ENCODE measurements at regions not wholly inside any gene's neighbourhood (a gene's known extent, or its start where the extent isn't known, plus 50 kb on each side); places are given as distances from the start of the nearest gene placed in this dataset.
"Not testable (repeated sequence)": the region's sequence is repeated elsewhere in the genome, so short reads cannot be mapped to it uniquely, and the experiment has no call there.

DNA sequence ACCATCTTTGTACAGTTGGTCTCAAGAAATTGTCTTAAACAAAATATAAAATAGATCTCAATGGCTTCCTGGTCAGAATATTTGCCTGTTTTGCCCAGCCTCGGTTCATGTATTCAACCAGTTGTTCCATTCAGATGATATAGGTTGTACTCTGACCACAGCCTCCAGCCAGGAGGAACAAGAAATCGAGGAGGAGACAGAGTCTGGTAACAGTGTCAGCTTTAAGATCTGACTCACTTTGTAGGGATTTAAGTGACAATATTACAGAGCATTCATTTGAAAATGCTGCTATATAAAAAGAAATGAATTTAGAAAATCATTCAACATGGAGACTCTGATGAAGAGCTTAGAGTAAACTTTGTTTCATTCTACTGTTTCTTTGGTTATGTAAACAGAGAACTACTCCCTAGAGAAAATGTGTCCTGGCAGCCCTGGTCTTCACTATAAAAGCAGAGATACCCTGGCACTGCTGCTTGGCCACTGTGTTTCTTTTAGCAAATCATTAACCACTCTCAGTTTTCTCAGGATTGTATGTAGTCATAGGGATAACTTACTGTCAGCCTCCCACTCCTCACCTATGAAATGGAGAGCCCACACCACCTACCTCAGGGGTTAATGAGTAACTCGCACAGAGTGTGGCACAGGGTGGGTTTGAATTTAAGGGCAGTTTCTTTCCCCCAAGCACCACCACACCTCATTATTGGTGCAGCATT is 53.5 kb downstream of the PAGE2 start:
- intact Hi-C loops (cut with DNase I), result no loop called here
- no peak for DNase-seq

DNA sequence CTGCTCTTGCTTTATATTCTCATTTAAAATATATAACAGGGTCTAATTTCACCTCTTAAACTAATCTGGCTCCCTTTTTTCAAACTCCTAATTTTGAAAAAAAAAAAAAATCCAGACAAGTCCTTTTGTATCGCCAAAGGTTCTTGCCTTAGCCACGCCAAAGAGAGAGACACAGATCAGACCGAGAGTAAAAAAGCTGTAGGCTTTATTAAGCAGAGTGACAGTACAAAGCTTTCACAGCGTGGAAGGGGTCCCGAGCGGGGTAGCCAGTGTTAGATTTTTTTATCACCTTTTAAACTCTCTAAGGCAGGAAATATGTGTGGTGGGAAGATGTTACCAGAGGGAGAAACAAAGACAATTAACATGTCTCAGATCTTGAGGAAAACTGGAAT is 54.1 kb downstream of the PAGE2 start:
- DNase-seq, result no peak

DNA sequence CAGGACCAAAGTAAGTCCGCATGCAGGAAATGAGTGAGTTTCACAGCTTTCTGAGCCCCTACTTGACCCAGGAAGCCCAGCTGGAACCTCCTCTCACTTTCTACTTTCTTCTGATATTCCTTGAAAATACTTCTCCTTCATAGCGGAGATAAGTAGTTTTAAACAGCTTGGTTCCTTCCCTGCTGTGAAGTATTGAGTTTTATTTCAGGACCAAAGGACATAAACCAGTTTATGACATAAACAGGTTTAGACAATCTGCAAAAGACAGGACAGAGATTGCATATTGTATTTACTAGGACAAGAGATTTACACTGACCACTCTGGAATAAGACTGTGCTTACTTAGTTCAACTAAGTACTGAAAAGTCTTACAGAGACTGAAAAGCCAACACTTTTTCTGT is 54.8 kb downstream of the PAGE2 start:
- intact Hi-C loops (cut with DNase I), result no loop called here
- DNase-seq, result no peak

More for the DNA sequence above, 54.1 kb downstream of the PAGE2 start:
- intact Hi-C loops (cut with DNase I), result no loop called here

DNA sequence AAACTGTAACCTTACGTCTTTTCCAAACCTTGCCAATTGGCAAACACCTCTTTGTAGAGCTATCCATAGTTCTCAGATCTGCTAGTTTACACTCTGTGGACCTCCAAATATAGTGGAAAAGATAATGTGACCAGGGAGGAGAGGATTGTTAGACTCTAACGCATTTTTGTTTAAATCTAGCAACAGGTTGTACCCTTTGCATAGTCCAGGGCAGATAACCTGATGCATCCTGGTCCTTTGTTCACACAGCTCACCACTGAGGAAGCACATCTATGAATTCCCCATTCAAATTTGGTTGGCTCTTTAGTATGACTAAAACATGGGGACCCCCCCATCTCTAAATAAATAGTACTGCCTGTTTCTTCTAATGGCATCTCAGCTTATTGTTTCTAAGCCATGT is 55.9 kb downstream of the PAGE2 start:
- intact Hi-C loops (cut with DNase I), result no loop called here
- no peak for DNase-seq

DNA sequence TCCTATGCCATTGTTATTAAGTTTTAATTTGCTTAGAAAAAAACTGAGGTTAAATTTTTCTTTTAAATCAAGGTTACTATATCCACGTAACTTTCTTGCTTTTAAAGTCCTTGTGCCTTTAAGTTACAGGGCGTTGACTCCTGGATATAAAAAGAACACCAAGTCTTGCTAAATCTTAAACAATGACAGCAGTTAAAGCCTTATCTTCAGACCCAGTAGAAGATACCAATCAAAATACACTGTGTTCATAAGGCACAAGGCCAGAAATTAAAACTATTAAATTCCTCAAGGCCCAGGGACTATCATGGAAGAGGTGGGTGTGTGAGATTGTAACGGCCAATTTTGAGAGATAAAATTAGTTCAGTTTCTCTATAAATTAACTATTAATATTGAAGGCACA is 60.4 kb downstream of the PAGE2 start:
- DNase-seq, result no peak
- intact Hi-C loops (cut with DNase I), result no loop called here

DNA sequence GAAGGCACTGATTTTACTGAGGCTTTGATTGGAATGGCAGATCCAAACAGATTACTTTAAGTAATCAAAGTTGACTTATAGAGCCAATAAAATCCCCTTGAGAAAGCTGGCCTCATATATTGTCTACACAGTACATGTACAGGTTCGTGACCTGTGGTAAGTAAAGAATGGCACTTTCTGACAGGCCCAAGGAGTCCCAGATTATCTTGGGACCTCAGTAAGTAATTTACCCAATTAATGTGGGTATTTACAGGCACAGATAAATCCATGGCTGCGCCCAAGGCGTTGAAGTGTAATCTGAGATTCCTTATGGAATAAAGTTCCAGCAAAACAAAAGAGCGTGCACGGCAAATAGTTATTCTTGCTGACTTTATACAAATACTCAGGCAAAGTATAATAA is 62.4 kb downstream of the PAGE2 start:
- DNase-seq, result no peak

DNA sequence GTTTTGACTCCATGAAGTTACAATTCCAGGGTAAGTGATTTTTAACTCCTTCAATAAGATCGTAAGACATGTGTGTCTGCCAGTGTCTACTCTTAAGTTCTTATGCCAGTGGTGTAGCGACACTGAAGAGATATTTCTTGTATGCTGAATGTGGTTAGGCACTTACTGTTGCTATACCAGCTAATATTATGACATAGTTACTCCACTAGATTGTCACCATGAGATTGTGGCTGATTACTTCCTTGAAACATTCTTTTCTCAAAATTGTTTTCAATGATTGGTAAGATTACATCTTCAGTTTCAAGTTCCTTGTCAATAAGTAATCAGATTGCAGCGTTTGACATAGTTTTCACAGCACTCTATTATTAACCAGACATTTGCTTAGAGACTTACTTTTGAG is 60.6 kb upstream of the PAGE5 start:
- intact Hi-C loops (cut with DNase I), result no loop called here
- no peak for DNase-seq

More for the DNA sequence above, 62.4 kb downstream of the PAGE2 start:
- intact Hi-C loops (cut with DNase I), result no loop called here

DNA sequence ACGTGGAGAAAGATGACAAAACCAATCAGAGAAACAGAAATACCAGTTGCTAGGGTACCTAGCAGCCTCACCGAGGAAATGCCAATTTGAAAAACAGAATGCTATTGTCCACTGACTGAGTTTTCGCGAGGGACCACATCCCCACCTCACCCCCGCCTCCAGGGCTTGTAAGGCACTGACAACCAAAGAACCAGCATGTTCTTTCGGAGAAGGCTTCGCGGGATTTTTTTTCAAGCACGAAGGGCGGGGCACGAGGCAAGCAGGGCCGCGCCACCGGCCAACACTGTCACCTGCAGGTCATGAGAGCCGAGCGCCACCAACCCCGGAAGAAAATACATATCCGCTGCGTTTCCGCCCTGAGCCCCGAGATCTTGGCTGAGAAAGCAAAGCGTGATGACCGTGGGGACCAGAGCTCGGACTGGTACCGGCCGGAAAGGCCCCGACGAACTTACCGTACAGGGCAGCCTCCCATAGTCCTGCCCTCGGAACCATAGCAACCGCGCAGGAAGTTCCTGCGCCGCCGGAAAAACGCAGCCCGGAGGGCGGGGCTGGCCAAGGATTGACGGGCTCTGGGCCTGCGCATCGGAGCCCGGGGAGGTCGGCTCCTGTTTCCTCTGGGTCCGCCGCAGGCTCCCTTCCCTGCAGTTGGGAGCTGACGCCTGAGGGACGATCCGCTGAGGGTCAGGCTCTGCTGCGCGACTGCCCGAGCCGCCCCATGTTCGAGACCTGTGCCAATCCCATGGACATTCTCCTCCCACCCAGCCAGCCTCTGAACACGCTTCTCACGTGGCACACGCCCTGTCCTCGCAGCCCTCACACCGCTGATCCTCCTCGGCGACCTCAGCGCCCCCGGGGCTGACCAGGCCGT is 59.2 kb upstream of the PAGE5 start:
- peak; percentile 77 to 94 (median 88) for DNase-seq
- intact Hi-C loops (cut with DNase I), result no loop called here

DNA sequence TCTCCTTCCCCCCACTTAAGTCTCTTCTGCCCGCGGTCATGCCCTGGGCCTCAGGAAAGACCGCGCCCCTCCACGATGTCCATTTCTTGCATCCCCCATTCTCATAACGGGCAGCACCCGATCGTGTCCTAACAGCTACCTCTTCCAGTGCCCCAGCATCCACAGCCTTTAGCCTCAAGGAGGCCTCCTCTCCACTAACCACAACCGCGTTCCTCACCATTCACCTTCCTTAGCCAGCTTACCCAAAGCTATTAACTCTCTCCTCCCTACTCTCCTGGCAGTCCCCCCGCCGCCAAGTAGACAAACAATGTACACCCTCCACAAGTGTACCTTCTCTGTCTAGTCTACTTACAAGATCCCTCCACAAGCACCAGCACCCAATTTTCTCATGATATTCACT is 58.6 kb upstream of the PAGE5 start:
- intact Hi-C loops (cut with DNase I), result no loop called here
- DNase-seq, result peak in 5 of 42 donors; percentile 2 to 15 (median 3)

DNA sequence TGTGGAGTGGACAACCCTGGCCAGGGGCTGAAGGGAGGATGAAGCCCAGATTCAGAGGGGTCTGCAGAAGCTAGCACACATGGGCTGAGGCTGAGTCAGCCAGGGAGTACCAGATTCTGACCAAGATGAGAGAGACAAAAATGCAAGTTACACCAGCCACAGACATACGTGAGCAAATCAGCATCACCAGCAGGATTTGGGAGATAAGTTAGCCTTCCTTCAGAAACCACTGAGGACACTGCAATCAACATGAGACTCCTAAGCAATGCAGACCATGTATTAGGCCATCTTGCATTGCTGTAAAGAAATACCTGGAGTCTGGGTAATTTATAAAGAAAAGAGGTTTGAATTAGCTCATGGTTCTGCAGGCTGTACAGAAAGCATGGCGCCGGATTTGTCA is 57.0 kb upstream of the PAGE5 start:
- intact Hi-C loops (cut with DNase I), result no loop called here
- no peak for DNase-seq

DNA sequence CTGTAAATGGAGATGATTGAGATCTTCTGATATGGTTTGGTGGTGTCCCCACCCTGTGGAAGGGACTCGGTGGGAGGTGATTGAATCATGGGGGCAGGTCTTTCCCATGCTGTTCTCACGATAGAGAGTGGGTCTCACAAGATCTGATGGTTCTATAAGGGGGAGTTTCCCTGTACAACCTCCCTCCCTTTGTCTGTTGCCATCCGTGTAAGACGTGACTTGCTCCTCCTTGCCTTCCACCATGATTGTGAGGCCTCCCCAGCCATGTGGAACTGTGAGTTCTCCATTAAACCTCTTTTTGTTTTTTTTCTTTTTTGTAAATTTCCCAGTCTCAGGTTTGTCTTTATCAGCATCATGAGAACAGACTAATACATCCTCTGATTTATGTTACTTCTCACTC is 55.1 kb upstream of the PAGE5 start:
- intact Hi-C loops (cut with DNase I); DNase-seq: not testable (repeated sequence)

DNA sequence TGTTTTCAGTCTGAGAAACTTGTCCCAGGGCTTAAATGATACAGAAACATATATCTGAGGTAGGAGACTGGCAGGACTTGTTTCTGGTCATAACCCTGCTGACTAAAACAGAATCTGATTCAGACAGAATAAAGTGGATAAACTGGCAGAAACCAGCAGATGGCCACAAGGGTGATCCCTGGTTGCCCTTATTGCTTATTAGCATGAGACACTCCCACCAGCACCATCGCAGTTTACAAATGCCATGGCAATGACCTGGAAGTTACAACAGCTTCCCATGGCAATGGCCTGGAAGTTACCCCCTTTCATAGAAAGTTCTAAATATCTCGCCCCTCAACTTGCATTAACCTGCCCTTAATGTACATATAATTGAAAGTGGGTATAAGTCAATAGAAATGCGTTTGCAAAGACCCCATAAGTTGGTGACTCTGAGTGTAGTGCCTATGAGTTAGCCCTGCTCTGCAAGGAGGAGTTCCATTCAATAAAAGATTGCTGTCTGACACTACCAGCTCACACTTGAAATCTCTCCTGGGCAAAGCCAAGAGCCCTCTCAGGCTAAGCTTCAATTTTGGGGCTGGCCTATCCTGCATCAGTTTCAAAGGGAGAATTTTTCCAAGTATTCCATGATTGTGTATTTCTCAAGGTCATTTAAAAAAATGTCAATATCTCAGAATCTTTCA is 52.9 kb upstream of the PAGE5 start:
- intact Hi-C loops (cut with DNase I), result no loop called here

DNA sequence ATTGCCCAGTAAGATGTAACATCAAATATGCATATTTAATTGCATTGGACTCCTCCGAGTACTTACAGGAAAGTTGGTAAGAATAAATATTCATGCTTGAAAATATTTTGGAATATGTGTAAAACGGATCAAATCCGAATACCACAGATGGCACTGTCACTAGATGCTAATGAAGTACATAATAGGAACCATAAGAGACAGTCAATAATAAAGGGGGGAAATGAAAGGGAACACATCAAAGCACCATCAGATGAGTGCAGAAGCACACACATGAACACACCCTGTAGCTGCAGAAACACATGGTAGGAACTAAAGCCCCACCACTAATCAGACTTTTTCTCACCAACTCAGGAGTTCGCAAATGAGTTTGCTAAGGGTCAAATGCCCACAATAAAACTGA is 52.2 kb upstream of the PAGE5 start:
- DNase-seq, result no peak
- intact Hi-C loops (cut with DNase I), result no loop called here

More for the DNA sequence above, 52.9 kb upstream of the PAGE5 start:
- no peak for DNase-seq

DNA sequence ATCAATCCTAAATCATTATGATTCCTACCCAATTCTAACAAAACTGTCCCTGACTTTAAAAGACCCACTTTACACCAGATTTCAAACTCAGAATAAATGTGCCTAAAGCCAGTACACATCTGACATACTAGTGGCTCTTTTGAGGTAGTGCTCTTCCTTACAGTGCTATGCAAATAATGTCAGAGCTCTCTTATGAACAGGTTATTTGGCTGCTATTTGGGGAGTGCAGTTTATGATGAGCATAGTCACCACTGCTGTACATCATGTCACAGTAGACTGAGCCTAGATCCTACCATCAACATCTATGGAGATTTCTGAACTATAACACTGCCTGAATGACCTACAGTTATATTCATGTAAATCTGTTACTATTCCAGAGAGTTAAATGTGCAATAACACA is 50.4 kb upstream of the PAGE5 start:
- intact Hi-C loops (cut with DNase I), result no loop called here
- DNase-seq, result no peak

Measured in head of caudate nucleus (tissue), 42 donors.